LNCaP clone FGC (cell line): ENCODE measurements at regions not wholly inside any gene's neighbourhood (a gene's known extent, or its start where the extent isn't known, plus 50 kb on each side); places are given as distances from the start of the nearest gene placed in this dataset.

Experiments
- DNase-seq: peaks from one replicate; pipeline ENCODE4 v3.0.0-alpha.2; 2011; ENCODE audit warnings: low read depth
- H3K4me3 ChIP-seq: 2 replicates; pipeline ENCODE4 v1.5.1; 2011; ENCODE audit warnings: mild to moderate bottlenecking, low read depth, low read length, control low read depth
- CTCF ChIP-seq: IDR thresholded peaks from 2 replicates; pipeline ENCODE4 v1.5.1; 2012; ENCODE audit warnings: mild to moderate bottlenecking; ENCODE audit not compliant: control insufficient read depth, insufficient read depth; ENCODE audit errors: extremely low read depth

GRCh38 chr7:155210356-155210755, 87.3 kb upstream of the INSIG1 start:
- no peak for TF ChIP-seq CTCF
- no peak for DNase-seq
- H3K4me3 ChIP-seq = no peak overlapping the region

GRCh38 chr7:155211173-155211572, 86.5 kb upstream of the INSIG1 start:
- H3K4me3 ChIP-seq = no peak overlapping the region
- DNase-seq = no peak
- no peak for TF ChIP-seq CTCF

- TF ChIP-seq CTCF = no peak
Measured at GRCh38 chr7:155211761-155212160, 85.9 kb upstream of the INSIG1 start.

GRCh38 chr7:155212301-155213015, 85.2 kb upstream of the INSIG1 start:
- no peak for TF ChIP-seq CTCF
- H3K4me3 ChIP-seq = no peak overlapping the region
- no peak for DNase-seq

More at GRCh38 chr7:155211761-155212160, 85.9 kb upstream of the INSIG1 start:
- DNase-seq = no peak
- no peak overlapping the region for H3K4me3 ChIP-seq

- no peak for DNase-seq
- no peak for TF ChIP-seq CTCF
- no peak overlapping the region for H3K4me3 ChIP-seq
Measured at GRCh38 chr7:155213385-155213784, 84.3 kb upstream of the INSIG1 start.

GRCh38 chr7:155213955-155214740, 83.5 kb upstream of the INSIG1 start:
- H3K4me3 ChIP-seq = peak overlapping the region; percentile 33
- TF ChIP-seq CTCF = no peak
- peak; percentile 45 for DNase-seq
